ENCODE measurements at regions not wholly inside any gene's neighbourhood (a gene's known extent, or its start where the extent isn't known, plus 50 kb on each side); places are given as distances from the start of the nearest gene placed in this dataset.

DNA sequence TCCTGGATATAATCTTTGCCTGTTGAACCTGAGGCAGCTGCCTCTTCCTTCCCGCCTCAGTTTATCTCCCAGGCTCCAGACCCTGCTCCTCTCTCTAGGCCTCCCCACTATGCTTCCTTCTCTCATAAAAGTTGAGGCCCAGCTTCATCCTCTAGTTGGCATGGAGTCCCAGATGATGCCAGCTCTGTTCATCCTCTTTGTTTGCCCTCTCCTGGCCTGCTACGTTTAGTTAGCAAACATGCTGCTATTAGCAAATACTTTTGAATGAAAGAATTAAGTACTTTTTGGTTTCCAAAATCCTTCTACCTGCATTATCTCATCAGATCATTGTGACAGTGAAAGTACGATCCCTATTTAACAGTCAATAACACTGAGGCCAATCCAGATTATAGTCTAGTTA lies 472.5 kb downstream of the COG6 start:
- in situ Hi-C loops (cut with HindIII; ENCODE audit: low sequenced_read_pairs) = no loop called here

DNA sequence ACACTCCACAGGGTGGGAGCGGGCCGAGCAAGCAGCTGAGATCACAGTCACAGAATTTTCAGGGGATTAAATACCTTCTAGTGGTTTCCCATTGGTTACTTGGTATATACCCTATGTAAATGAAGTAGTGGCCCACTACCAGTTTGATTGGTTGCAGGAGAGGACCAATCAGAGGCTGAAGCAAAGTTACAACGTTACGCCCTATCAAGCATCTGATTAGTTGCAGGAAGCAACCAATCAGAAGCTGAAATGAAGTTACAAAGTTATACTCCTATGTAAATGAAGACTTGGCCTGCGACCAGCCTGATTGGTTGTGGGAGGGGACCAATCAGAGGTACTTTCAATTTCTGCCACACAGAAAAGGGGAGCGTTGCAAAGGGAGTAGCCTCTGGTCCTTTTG lies 474.0 kb downstream of the COG6 start:
- in situ Hi-C loops (cut with HindIII; ENCODE audit: low sequenced_read_pairs) = no loop called here

DNA sequence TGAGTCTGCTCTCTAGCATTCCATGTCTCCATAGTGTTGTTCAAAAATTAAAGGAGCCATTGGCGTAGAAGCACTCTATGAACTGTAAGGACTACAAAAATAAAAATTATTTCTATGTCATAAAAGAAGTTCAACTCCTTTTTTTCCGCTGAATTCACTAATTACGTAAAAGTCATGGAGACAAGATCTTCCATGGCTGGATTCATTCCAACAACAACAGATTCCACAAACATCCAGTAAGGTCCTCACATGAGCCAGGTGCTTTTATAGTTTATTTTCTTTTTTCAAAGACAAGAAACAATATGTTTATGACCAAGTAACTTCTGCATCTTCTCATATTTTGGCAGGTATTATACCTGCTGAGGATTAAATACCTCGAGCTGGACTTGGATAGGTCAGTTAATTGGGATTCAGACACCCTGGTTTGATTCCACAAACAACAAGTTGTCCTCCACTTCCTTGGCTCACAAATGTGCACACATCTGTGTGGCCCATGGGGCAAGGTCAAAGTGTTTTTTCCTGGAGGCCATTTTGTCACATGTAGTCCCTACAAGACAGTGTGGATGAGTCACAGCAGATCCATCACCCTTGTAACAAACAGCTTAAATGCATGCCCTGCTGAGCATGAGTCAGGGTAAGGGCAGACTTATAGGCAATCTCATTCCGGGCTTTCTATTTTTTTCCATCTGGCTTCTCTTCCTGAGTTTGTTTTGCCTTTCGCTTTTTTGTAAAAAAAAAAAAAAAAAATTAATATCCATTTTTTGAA lies 475.6 kb downstream of the COG6 start:
- in situ Hi-C loops (cut with HindIII; ENCODE audit: low sequenced_read_pairs) = loop anchor here (5.0 kb wide), 1 partner anchor 46 kb away; no protein-coding TSS in a partner anchor

DNA sequence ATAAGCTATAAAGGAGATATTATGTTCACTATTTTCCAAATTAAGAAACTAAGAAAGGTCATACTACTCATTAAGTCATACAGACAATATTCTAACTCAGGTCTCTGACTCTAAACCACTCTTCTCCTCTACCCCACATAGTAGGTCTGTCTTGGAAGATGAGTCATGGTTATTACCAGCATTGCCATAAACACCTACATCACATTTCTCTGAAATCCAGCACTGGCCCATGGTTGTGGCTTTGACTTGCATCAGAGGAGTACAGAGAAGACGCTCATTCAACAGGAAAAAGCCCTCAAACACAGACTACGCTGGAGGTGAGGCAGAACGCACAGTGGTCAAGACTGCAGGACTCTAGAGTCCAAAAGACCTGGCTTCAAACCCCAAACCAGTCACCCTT lies 476.8 kb downstream of the COG6 start:
- in situ Hi-C loops (cut with HindIII; ENCODE audit: low sequenced_read_pairs) = loop anchor here (5.0 kb wide), 1 partner anchor 45 kb away; no protein-coding TSS in a partner anchor

DNA sequence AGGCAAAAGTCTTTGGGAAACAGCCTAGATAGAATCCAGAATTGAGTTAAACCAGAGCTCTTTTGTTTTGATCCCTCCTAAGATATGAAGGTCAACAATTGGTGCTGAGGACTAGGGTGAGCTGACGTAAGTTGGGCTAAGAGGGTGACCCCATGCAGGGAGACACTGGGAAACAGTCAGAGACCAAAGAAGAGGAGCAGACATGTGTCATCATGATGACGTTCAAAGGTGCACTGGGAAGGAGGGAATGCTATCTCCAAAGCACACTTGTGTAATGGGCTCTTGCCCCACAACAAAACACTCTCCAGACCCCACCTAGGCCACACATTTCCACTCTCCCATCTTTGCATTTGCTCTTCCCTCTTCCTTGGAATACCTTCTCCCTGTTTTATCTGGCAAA lies 481.4 kb downstream of the COG6 start:
- in situ Hi-C loops (cut with HindIII; ENCODE audit: low sequenced_read_pairs) = no loop called here

DNA sequence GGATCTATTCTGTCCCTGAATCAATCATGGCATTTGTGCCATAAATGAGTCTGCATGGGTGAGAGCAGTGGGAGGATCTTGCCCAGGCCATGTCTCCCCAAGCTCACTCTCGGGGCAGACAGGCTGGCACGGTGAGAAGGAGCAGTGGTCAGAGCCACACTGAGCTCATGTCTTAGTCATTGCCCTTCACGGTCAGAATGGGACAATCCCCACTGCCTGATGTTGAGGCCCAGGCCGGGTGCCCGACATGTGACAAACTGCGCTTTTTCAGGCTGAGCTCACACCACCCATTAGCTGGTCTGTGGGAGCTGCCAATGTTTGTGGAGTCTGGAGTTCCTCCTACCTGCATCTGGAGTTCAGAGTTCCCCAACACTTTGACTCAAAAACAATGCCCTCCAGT lies 481.9 kb downstream of the COG6 start:
- in situ Hi-C loops (cut with HindIII; ENCODE audit: low sequenced_read_pairs) = no loop called here

DNA sequence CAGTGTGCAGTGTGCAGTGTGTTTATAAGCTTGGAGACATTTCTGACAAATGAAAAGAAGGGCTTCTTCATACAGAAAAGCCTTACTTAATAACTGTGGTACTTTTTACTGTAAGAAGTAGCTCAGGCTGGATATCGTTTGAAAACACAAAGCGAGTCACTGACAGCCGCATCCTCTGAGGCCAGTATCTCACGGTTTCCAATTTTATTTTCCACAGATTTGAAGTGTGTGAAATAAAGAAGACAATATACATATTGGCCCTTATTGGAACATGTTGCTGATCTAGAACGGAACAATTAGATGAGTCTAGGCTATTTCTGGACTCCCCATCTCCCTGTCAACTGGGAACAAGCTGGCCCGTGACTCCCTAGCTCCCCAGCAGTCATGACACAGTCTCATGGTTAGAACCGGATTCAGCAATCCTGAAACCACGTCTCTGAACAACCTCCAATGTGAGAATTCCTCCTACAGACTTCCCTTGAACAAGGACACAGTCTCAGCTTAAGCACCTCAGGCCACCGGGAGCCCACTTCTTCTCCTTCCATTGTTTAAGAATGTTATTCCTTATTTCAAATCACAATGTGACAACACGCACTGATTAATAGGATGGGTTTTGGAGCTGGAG lies 484.5 kb downstream of the COG6 start:
- in situ Hi-C loops (cut with HindIII; ENCODE audit: low sequenced_read_pairs) = loop anchor here (10.0 kb wide), 1 partner anchor 115 kb away; no protein-coding TSS in a partner anchor

DNA sequence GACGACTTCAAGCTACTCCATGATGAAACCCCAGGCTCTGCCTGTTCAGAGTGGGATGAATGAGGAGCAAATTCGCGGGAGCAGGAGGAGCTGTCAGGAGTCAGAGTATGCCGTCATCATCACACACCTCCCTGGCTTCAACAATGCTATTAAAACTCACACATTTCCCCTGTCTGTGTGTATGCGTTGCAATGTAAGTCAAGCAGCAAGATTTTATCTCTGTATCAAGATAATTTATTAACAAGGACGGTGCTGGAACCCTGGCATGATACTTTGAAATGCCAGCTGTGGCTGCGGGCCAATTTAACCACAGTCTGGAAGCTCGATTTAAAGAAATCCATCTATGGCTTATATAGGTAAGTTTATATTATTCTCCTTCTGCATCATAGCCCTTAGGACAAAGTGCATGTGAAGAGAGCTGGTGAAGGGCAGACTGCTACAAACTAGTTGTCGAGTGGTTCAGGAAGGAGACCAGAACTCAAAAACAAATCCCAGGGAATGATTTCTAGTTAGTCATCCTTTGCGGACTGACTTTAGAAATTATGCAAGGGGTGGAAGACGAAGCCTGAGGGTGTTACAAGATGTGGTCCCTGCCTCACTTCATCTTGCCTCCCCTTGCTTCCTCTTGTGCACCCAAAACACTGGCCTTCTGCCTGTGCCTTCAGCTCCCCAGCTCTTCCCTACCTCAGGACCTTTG lies 486.5 kb downstream of the COG6 start:
- in situ Hi-C loops (cut with HindIII; ENCODE audit: low sequenced_read_pairs) = loop anchor here (10.0 kb wide), 1 partner anchor 117 kb away; no protein-coding TSS in a partner anchor

DNA sequence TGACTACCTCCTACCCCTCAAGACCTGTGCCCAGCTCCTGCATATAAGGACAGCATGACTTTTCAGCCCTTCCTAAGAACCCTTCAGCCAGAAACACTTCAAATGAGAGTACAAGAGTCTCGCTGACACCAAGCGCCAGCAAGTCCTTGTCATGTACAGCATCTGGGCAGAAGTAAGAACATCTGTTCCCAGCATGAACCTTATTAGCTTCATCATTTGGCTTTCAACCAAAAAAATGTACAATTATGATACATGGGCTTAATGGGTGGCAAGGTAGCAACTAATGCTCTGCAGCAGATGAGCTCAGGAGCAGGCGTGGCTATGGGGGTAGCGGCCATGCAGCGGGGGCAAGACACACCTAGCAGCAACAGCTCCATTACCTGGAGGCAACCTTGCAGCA lies 487.6 kb downstream of the COG6 start:
- in situ Hi-C loops (cut with HindIII; ENCODE audit: low sequenced_read_pairs) = loop anchor here (10.0 kb wide), 1 partner anchor 118 kb away; no protein-coding TSS in a partner anchor

DNA sequence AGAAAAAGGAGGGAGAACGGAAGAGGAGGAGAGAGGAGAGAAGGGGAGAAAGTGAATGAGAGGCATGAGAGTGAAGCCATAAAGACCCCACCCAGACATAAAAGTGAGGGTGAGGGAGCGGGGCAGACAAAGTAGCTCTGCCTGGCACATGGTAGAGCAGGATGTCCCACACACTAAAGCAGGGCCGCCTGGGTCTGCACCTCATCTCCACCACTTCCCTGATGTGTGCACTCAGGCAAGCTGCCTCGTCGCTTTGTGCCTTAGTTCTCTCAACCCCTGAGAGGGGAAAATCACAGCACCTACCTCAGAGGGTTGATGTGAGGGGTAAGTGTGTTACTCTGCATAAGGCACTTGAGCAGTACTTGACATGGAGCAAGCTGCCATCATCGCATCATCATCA lies 488.1 kb downstream of the COG6 start:
- in situ Hi-C loops (cut with HindIII; ENCODE audit: low sequenced_read_pairs) = loop anchor here (10.0 kb wide), 1 partner anchor 119 kb away; no protein-coding TSS in a partner anchor

DNA sequence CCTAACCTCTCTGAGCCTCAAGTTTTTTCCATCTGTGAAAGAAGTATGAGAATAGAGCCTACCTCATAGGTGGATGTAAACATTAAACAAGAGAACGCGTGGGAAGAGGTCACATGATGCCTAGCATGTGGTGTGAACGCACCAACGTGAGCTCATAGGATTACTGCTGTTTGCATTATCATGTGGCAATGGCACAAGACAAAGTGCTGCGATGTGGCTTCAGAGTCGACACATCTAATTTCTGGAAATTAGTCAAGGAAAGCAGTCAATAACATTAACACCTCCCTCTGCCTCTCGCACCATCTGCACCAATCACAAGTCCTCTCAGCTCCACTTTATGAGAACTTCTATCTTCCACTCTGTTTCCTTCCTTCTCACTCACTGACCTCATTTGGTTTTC lies 489.7 kb downstream of the COG6 start:
- in situ Hi-C loops (cut with HindIII; ENCODE audit: low sequenced_read_pairs) = loop anchor here (10.0 kb wide), 1 partner anchor 120 kb away; no protein-coding TSS in a partner anchor

DNA sequence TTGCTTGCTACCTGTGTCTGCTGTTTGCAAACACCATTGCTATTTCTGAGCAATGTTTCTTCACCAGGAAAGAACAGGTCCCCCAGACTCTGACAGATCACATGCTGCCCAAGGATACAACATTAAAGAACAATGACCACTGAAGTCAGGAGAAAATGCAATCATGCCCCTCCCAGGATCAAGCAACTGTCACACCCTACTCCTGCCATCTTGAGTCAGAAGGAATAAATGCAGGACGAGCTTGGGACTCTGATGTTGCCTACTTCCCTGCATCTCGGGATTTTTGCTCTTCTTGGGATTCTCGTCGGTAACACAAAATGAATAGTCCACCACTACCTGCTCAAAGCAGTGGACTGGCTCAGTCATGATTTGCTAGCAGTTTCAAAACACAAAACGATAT lies 490.6 kb downstream of the COG6 start:
- in situ Hi-C loops (cut with HindIII; ENCODE audit: low sequenced_read_pairs) = loop anchor here (10.0 kb wide), 1 partner anchor 121 kb away; no protein-coding TSS in a partner anchor

DNA sequence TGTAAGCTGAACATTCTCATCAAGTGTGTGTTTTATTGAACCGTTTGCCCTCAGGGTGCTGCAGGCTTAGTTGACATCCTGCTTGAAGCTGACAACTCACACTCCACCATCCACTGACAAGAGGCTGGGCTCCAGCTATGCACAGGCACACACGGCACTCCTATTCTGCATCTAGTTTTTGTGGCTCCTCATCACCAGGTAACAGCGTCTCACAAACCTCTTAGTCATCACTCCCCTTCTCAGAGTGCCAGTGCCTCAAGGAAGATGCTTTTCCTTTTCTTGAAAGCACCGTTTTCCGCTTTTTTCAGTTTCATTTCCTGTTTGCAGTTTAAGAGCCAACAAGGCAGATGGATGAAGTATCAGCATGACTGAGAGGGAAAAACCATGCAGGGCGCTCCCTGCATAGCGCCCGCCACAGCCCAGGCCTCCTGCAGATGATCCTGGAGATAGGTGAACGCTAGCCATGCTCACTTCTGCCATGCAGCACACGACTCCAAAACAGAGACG lies 491.2 kb downstream of the COG6 start:
- in situ Hi-C loops (cut with HindIII; ENCODE audit: low sequenced_read_pairs) = loop anchor here (10.0 kb wide), 1 partner anchor 122 kb away; no protein-coding TSS in a partner anchor

DNA sequence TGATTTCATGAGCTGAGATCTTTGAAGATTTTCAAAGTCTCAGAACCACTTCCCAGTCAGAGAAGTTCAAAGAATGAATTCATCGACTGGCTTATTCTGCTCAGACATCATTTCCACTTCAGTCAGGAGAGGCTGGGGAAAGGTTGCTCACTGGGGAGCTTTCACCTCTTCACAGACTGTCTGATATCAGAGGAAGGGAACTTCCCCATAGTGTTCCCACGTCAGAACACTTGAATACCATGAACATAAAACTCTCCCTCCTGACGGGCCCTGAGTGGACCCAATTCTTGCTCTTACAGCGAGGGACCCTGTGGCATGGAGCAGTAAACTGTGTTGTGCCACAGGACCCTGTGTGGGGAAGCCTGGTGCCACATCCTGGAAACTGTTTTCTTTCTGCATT lies 492.6 kb downstream of the COG6 start:
- in situ Hi-C loops (cut with HindIII; ENCODE audit: low sequenced_read_pairs) = loop anchor here (10.0 kb wide), 1 partner anchor 123 kb away; no protein-coding TSS in a partner anchor

DNA sequence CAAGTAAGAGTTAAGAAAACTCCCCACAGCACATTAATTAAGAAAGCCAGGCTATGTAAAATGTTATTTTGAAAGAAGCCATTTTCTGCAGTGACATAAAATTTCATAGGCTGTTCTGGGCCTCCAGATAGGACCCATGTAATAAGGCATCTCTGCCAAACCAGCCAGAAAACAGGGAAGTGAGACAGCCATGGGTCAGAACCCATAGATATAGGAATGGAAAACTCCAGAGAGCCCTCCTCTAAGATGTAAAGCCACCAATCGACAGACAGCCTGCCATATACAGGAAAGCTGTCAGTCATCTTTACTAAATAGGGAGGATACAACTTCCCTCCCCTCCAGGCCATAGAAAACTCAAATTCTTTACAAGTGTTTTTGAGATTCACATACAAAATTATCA lies 493.3 kb downstream of the COG6 start:
- in situ Hi-C loops (cut with HindIII; ENCODE audit: low sequenced_read_pairs) = loop anchor here (10.0 kb wide), 1 partner anchor 124 kb away; no protein-coding TSS in a partner anchor

DNA sequence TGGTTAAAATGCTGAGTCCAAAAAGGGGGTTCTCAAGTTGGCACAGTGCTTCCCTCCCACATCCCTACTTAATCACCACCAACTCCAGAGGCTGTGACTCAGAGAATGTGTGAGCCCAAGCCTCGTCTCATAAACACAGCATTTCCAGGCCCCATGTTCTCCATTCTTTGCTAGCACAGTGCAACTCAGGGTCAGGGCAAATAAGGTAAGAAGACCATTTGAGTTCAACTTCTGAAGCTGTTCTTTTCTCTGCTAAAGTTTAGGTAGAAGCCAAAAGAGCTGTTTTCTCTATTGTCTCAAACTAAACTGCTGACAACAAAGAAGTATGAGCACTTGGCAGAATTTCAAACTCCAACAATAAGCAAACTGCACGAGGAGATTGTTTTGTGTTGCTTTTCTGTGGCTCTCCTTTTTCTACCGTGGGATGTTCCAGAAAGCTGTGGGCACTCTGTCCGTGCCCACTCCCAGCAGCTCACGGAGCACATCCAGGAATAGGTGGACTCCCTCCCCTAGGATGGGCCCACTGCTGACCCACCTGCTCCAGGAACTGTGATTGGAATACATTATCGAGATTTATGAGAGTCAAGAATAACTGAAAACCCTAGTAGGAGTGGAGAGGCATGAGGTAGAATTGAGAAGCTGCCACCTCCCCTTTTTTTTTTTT lies 494.3 kb downstream of the COG6 start:
- in situ Hi-C loops (cut with HindIII; ENCODE audit: low sequenced_read_pairs) = loop anchor here (10.0 kb wide), 1 partner anchor 125 kb away; no protein-coding TSS in a partner anchor

DNA sequence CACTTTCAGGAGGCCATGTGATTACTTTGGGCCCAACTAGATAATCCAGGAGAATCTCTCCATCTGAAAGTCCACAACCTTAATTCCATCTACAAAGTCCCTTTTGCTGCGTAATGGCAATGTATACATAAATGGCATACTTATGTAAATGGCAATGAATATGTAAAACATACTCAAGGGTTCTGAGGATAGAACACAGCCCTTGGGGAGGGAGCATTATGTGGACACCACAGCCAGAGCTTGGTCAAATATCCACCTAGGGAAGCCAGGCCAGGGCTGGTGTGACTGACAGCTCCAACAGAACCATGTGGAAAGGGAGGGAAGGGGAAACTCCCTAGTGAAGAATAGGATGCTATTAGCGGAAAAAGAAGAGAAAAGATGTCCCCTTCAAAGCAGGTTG lies 496.2 kb downstream of the COG6 start:
- in situ Hi-C loops (cut with HindIII; ENCODE audit: low sequenced_read_pairs) = no loop called here

DNA sequence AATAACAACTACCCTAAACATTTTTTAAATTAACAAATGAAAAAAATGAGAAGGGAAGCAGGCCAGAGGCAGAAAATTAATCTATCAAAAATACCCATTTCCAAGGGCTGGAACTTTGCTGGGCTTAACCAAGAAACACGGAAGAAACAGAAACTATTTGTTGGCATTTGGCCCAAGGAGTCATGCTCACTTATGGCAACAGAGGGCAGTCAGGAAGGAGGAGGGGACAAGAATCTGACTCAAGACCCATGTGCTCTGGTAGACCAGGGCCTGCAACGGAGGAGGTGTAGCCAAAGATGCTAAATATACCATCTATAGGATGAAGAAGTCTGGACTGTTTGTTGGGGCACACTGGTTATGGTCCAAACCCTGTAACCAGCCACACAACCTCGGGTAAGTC lies 496.7 kb downstream of the COG6 start:
- in situ Hi-C loops (cut with HindIII; ENCODE audit: low sequenced_read_pairs) = no loop called here

DNA sequence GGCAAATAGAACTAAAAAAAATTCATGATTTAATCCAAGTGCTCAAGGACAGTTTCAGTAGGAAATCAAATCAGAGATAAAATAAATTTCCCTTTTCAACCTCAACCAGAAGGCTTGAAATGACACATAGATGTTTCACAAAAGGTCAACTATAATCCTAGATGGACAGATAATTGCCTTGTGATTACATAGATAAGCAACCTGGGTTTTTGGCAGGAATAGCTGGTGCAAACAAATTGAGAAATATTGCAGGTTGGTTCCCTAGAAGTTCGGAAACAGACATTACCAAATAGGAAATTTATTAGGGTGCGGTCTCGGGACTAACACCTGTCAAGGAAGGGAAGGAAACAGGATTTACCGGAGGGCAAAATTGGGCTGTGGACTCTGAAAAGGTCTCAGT lies 497.5 kb downstream of the COG6 start:
- in situ Hi-C loops (cut with HindIII; ENCODE audit: low sequenced_read_pairs) = no loop called here

DNA sequence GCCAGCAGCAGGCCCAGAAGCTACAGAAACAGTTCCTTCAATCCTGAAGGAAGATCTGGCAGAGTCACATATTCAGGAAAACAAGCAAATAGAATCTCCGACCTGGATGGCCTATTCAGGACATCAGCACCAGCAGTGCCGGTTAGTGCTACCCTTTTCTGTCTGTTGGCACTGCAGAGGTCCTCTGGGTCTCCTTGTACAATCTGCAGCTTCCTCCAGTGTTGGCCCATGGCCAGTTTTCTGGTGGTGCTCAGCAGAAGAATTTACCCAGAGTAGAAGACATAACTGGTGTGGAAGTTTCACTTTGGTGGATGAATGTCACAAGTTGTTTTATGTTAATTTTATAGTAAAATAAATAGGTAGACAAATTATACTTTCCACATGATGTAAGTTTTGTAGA lies 498.1 kb downstream of the COG6 start:
- in situ Hi-C loops (cut with HindIII; ENCODE audit: low sequenced_read_pairs) = no loop called here
